H1 (cell line): ENCODE measurements at regions not wholly inside any gene's neighbourhood (a gene's known extent, or its start where the extent isn't known, plus 50 kb on each side); places are given as distances from the start of the nearest gene placed in this dataset.

Source experiments
- CTCF ChIA-PET: fragments of 300-600 bp; sonication (Branson Sonifier 250); formaldehyde crosslinking; loops from one replicate; lab custom pipeline; 2021; ENCODE audit not compliant: partially characterized antibody; lab: Charles Lee
- POLR2A ChIA-PET: fragments of 300-600 bp; sonication (Branson Sonifier 250); formaldehyde crosslinking; loops from one replicate; lab custom pipeline; 2021; ENCODE audit warnings: inconsistent platforms; ENCODE audit not compliant: partially characterized antibody; lab: Charles Lee
- DNase-seq, 2 experiments: peaks; one replicate each; pipeline versions ENCODE4 v3.0.0 to v3.0.0-alpha.2; 2010 to 2022; ENCODE audit warnings: low spot score in 2 of 2, low read depth in 1 of 2, mixed read lengths in 1 of 2
- FAIRE-seq: peaks from 2 replicates; lab custom pipeline; 2011; peaks lifted over from hg19 to GRCh38; lab: Jason Lieb, UNC
- H2AFZ ChIP-seq: 2 replicates; pipeline ENCODE4 v1.8.1; 2012; ENCODE audit warnings: low read length, inconsistent platforms
- H2AK5ac ChIP-seq: 2 replicates; pipeline ENCODE4 v1.6.1; 2013; ENCODE audit warnings: low read depth, low read length
- H2BK120ac ChIP-seq: replicated peaks from 2 replicates; pipeline ENCODE3; 2013; ENCODE audit warnings: low read depth, low read length, inconsistent platforms
- H2BK12ac ChIP-seq: 2 replicates; pipeline ENCODE4 v1.6.1; 2013; ENCODE audit warnings: low read depth, low read length
- H2BK15ac ChIP-seq: 2 replicates; pipeline ENCODE4 v1.6.1; 2013; ENCODE audit warnings: low read length
- H2BK20ac ChIP-seq: 2 replicates; pipeline ENCODE4 v1.6.1; 2013; ENCODE audit warnings: low read length
- H2BK5ac ChIP-seq: 2 replicates; pipeline ENCODE4 v1.6.1; 2013; ENCODE audit warnings: low read depth, low read length
- H3K14ac ChIP-seq: 2 replicates; pipeline ENCODE4 v1.6.1; 2013; ENCODE audit warnings: inconsistent platforms; ENCODE audit not compliant: insufficient read length
- H3K18ac ChIP-seq: 2 replicates; pipeline ENCODE4 v1.6.1; 2013; ENCODE audit warnings: low read length; ENCODE audit errors: extremely low read depth
- H3K23ac ChIP-seq: 2 replicates; pipeline ENCODE4 v1.6.1; 2013; ENCODE audit warnings: inconsistent platforms; ENCODE audit not compliant: insufficient read length
- H3K23me2 ChIP-seq: 2 replicates; pipeline ENCODE4 v1.6.1; 2013; ENCODE audit warnings: low read depth, low read length
- H3K27ac ChIP-seq: 2 replicates; pipeline ENCODE4 v1.6.1; 2011; ENCODE audit warnings: low read depth, low read length, inconsistent platforms
- H3K27me3 ChIP-seq, 4 experiments: replicated peaks in 1 of 4; 1 replicate in 1 of 4; 2 replicates in 3 of 4; pipeline versions ENCODE4 v1.6.1 to v1.8.1; 2011 to 2013; ENCODE audit warnings: low read length in 3 of 4, mild to moderate bottlenecking in 3 of 4, inconsistent platforms in 2 of 4, mixed read lengths in 2 of 4, moderate library complexity in 1 of 4; ENCODE audit not compliant: control insufficient read depth in 3 of 4, insufficient read depth in 3 of 4; ENCODE audit errors: extremely low read depth in 1 of 4
- H3K36me3 ChIP-seq, 4 experiments: 2 replicates each; pipeline versions ENCODE4 v1.6.1 to v1.8.1; 2011 to 2013; ENCODE audit warnings: mild to moderate bottlenecking in 4 of 4, low read length in 3 of 4, moderate library complexity in 2 of 4, control low read depth in 1 of 4, inconsistent platforms in 1 of 4; ENCODE audit not compliant: insufficient read depth in 4 of 4, control insufficient read depth in 2 of 4
- H3K4ac ChIP-seq: replicated peaks from 2 replicates; pipeline ENCODE3; 2013; ENCODE audit warnings: low read length, low read depth, mixed read lengths, inconsistent platforms; ENCODE audit not compliant: insufficient read length
- H3K4me1 ChIP-seq, 4 experiments: replicated peaks in 1 of 4; 1 replicate in 1 of 4; 2 replicates in 3 of 4; pipeline versions ENCODE4 v1.6.1 to v1.8.1; 2011 to 2013; ENCODE audit warnings: low read length in 3 of 4, inconsistent platforms in 2 of 4, mixed read lengths in 1 of 4; ENCODE audit not compliant: insufficient read depth in 4 of 4, control insufficient read depth in 3 of 4
- H3K4me2 ChIP-seq, 2 experiments: 2 replicates each; pipeline versions ENCODE4 v1.6.1 to v1.8.1; 2011 to 2013; ENCODE audit warnings: low read depth in 2 of 2, low read length in 2 of 2, control low read depth in 1 of 2, inconsistent platforms in 1 of 2, mild to moderate bottlenecking in 1 of 2; ENCODE audit not compliant: insufficient read depth in 1 of 2
- H3K4me3 ChIP-seq, 4 experiments: fragments of 200-600, 300-600 bp in 1 of 4; sonication (generic), shearing (Covaris generic), sonication (Bioruptor Twin) in 1 of 4; 2 replicates each; pipeline versions ENCODE4 v1.5.1 to v1.8.1; 2011 to 2016; ENCODE audit warnings: low read length in 4 of 4, low read depth in 3 of 4, control low read depth in 2 of 4, inconsistent platforms in 2 of 4, mild to moderate bottlenecking in 2 of 4, mixed read lengths in 1 of 4, moderate library complexity in 1 of 4; ENCODE audit not compliant: insufficient read depth in 2 of 4; ENCODE audit errors: extremely low read depth in 1 of 4
- H3K56ac ChIP-seq: replicated peaks from 2 replicates; pipeline ENCODE3; 2013; ENCODE audit warnings: low read depth, mild to moderate bottlenecking, mixed read lengths, low read length, inconsistent platforms; ENCODE audit not compliant: insufficient read length
- H3K79me1 ChIP-seq: 2 replicates; pipeline ENCODE4 v1.6.1; 2013; ENCODE audit warnings: low read depth, low read length, control low read depth
- H3K79me2 ChIP-seq, 2 experiments: 2 replicates each; pipeline versions ENCODE4 v1.6.1 to v1.8.1; 2012 to 2013; ENCODE audit warnings: low read length in 2 of 2, mild to moderate bottlenecking in 2 of 2, inconsistent platforms in 1 of 2; ENCODE audit not compliant: insufficient read depth in 2 of 2, control insufficient read depth in 1 of 2
- H3K9ac ChIP-seq, 4 experiments: replicated peaks in 1 of 4; 1 replicate in 1 of 4; 2 replicates in 3 of 4; pipeline versions ENCODE4 v1.6.1 to v1.8.1; 2011 to 2013; ENCODE audit warnings: low read depth in 3 of 4, low read length in 3 of 4, control low read depth in 2 of 4, mild to moderate bottlenecking in 2 of 4, moderate library complexity in 2 of 4, inconsistent platforms in 1 of 4; ENCODE audit errors: extremely low read depth in 1 of 4
- H3K9me3 ChIP-seq, 2 experiments: 2 replicates each; pipeline versions ENCODE4 v1.6.1 to v1.8.1; 2012 to 2013; ENCODE audit warnings: mild to moderate bottlenecking in 2 of 2, moderate library complexity in 2 of 2, control low read depth in 1 of 2, inconsistent platforms in 1 of 2, low read depth in 1 of 2, low read length in 1 of 2, mixed read lengths in 1 of 2; ENCODE audit not compliant: insufficient read depth in 2 of 2
- H4K20me1 ChIP-seq, 2 experiments: replicated peaks in 1 of 2; 2 replicates each; pipeline versions ENCODE3 to v1.8.1; 2011 to 2013; ENCODE audit warnings: inconsistent platforms in 2 of 2, low read length in 2 of 2, mild to moderate bottlenecking in 1 of 2; ENCODE audit not compliant: insufficient read depth in 2 of 2, control insufficient read depth in 1 of 2
- H4K5ac ChIP-seq: 2 replicates; pipeline ENCODE4 v1.6.1; 2013; ENCODE audit warnings: low read length, low read depth, mixed read lengths, inconsistent platforms; ENCODE audit not compliant: insufficient read length
- H4K8ac ChIP-seq: 2 replicates; pipeline ENCODE4 v1.8.0; 2013; ENCODE audit warnings: mild to moderate bottlenecking, moderate library complexity, low read length, inconsistent platforms; ENCODE audit not compliant: insufficient read depth; ENCODE audit errors: extremely low read depth
- H4K91ac ChIP-seq: replicated peaks from 2 replicates; pipeline ENCODE3; 2013; ENCODE audit warnings: low read length, mixed read lengths, inconsistent platforms; ENCODE audit not compliant: insufficient read length
- CBX8 ChIP-seq: fragments of 300-800, 300-1000 bp; sonication (generic); IDR thresholded peaks from 2 replicates; pipeline ENCODE4 v1.7.1; 2016; ENCODE audit warnings: low read depth, low read length, borderline replicate concordance
- CHD1 ChIP-seq: IDR thresholded peaks from 2 replicates; pipeline ENCODE4 v1.6.1; 2012; ENCODE audit warnings: low read depth, low read length, improper control_type of control experiment
- CTBP2 ChIP-seq: IDR thresholded peaks from 2 replicates; pipeline ENCODE4 v1.7.0; 2011; ENCODE audit warnings: borderline replicate concordance, mild to moderate bottlenecking, moderate library complexity, mixed read lengths, low read length; ENCODE audit not compliant: insufficient read depth, insufficient read length
- MAX ChIP-seq: IDR thresholded peaks from 2 replicates; pipeline ENCODE4 v1.6.1; 2012; ENCODE audit warnings: inconsistent platforms
- SIN3A ChIP-seq, 2 experiments: IDR thresholded peaks in 1 of 2; conservative IDR thresholded peaks in 1 of 2; 2 replicates each; pipeline ENCODE4 v1.6.1; 2011 to 2012; ENCODE audit warnings: low read length in 2 of 2, improper control_type of control experiment in 1 of 2, low read depth in 1 of 2, mild to moderate bottlenecking in 1 of 2
- SIRT6 ChIP-seq: IDR thresholded peaks from one replicate; pipeline ENCODE4 v1.7.1; 2012; ENCODE audit warnings: low read length, inconsistent platforms
- SRF ChIP-seq: IDR thresholded peaks from 2 replicates; pipeline ENCODE4 v1.6.1; 2011; ENCODE audit warnings: mild to moderate bottlenecking, low read depth, low read length, moderate library complexity
- TAF7 ChIP-seq: optimal IDR thresholded peaks from 2 replicates; pipeline ENCODE3; 2011; ENCODE audit warnings: low read depth, mild to moderate bottlenecking, inconsistent platforms, low read length, moderate library complexity, borderline replicate concordance
- TF ChIP-seq, protein P1 (sequence below), 3 experiments: IDR thresholded peaks; 1 replicate in 2 of 3; 2 replicates in 1 of 3; pipeline versions ENCODE4 v1.5.1 to v1.6.1; 2011; ENCODE audit warnings: low read length in 3 of 3, mild to moderate bottlenecking in 3 of 3, inconsistent platforms in 2 of 3, low read depth in 1 of 3, moderate library complexity in 1 of 3; ENCODE audit not compliant: insufficient read depth in 1 of 3; ENCODE audit errors: control extremely low read depth in 1 of 3

- no peak overlapping the region for H2AK5ac ChIP-seq
- no peak overlapping the region for H3K4me2 ChIP-seq
- H3K36me3 ChIP-seq, result no peaks in the 10 kb centered on the region
- H2BK20ac ChIP-seq, result no peak overlapping the region
- no peaks in the 10 kb centered on the region for H3K27me3 ChIP-seq
- no peaks in the 10 kb centered on the region for H3K79me1 ChIP-seq
- no peak overlapping the region for H4K5ac ChIP-seq
- no peak overlapping the region for H3K56ac ChIP-seq
- H3K18ac ChIP-seq, result no peak overlapping the region
- H3K4me3 ChIP-seq, result no peak overlapping the region
- ChIA-PET CTCF (interaction anchor here (1.6 to 2.6 kb wide), 3 partner anchors 9 to 104 kb away, joined by 3 to 13 read pairs (median 4); no protein-coding TSS in a partner anchor), POLR2A (no interaction called here)
- no peak for TF ChIP-seq CHD1
- no peak for TF ChIP-seq SIN3A (conservative IDR thresholded peaks at IDR 0.05 in 1 of 2, IDR thresholded peaks at IDR 0.05 in 1 of 2; ENCODE audit: low read depth in 1 of 2, low read length in 2 of 2)
- TF ChIP-seq SIRT6, result no peak
- TF ChIP-seq, protein P1, sequence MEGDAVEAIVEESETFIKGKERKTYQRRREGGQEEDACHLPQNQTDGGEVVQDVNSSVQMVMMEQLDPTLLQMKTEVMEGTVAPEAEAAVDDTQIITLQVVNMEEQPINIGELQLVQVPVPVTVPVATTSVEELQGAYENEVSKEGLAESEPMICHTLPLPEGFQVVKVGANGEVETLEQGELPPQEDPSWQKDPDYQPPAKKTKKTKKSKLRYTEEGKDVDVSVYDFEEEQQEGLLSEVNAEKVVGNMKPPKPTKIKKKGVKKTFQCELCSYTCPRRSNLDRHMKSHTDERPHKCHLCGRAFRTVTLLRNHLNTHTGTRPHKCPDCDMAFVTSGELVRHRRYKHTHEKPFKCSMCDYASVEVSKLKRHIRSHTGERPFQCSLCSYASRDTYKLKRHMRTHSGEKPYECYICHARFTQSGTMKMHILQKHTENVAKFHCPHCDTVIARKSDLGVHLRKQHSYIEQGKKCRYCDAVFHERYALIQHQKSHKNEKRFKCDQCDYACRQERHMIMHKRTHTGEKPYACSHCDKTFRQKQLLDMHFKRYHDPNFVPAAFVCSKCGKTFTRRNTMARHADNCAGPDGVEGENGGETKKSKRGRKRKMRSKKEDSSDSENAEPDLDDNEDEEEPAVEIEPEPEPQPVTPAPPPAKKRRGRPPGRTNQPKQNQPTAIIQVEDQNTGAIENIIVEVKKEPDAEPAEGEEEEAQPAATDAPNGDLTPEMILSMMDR (IDR thresholded peaks at IDR 0.05; ENCODE audit: control extremely low read depth in 1 of 3, insufficient read depth in 1 of 3, low read depth in 1 of 3, low read length in 3 of 3), result no peak
- no peak for TF ChIP-seq CBX8
- no peak for TF ChIP-seq CTBP2
- TF ChIP-seq SRF, result no peak
- TF ChIP-seq MAX, result no peak
- no peak for TF ChIP-seq TAF7
- H2BK12ac ChIP-seq, result no peak overlapping the region
- no peaks in the 10 kb centered on the region for H3K23me2 ChIP-seq
- H2BK15ac ChIP-seq, result no peak overlapping the region
- H4K8ac ChIP-seq, result no peak overlapping the region
- H3K14ac ChIP-seq, result no peak overlapping the region
- no peak overlapping the region for H2BK120ac ChIP-seq
- H3K23ac ChIP-seq, result no peak overlapping the region
- DNase-seq (no peak), FAIRE-seq (no peak)
- no peaks in the 10 kb centered on the region for H3K9me3 ChIP-seq
- H3K4me1 ChIP-seq, result peaks cover 0 to 2% (median 1%) of the 10 kb centered on the region in 4 experiments; a peak in 2 of 7 replicates
- no peaks in the 10 kb centered on the region for H3K79me2 ChIP-seq
- no peak overlapping the region for H2AFZ ChIP-seq
- no peak overlapping the region for H3K4ac ChIP-seq
- no peak overlapping the region for H3K27ac ChIP-seq
- H2BK5ac ChIP-seq, result no peak overlapping the region
- H3K9ac ChIP-seq, result no peak overlapping the region
- H4K20me1 ChIP-seq, result no peaks in the 10 kb centered on the region
- no peak overlapping the region for H4K91ac ChIP-seq
These were observed 174.2 kb upstream of the NOCT start for GRCh38 chr4:138841343-138841742.
